ENCODE measurements at regions not wholly inside any gene's neighbourhood (a gene's known extent, or its start where the extent isn't known, plus 50 kb on each side); places are given as distances from the start of the nearest gene placed in this dataset.

DNA sequence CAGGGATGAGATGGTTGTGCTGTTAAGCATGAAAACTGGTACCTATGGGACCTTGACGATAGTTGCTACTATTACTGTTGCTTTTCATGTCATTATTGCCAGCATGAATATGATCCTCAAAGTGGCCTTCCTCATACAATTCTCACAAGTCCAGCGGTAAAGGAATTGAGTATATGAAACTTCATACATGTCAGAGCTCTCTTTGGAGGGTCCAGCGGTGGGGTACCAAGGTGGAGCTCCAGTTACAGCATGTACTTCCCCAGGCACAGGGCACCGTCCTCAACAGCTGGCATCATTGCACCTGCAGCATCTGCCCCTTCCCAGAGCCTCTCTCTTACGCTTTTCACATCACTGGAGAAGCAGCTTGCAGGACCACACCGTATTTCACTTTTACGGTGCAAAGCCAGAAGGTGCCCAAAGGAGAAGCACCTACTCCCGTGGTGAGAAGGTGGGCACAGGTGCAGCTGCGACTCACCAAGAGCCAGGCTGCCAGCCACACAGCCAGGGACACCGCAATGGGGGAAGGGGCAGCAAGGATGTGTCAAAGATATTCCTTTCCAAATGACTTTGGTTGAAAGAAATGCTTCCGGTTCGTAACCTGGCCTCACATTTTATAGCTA is 166.4 kb upstream of the IRF2BP2 start:
- TF ChIP-seq, protein P1, sequence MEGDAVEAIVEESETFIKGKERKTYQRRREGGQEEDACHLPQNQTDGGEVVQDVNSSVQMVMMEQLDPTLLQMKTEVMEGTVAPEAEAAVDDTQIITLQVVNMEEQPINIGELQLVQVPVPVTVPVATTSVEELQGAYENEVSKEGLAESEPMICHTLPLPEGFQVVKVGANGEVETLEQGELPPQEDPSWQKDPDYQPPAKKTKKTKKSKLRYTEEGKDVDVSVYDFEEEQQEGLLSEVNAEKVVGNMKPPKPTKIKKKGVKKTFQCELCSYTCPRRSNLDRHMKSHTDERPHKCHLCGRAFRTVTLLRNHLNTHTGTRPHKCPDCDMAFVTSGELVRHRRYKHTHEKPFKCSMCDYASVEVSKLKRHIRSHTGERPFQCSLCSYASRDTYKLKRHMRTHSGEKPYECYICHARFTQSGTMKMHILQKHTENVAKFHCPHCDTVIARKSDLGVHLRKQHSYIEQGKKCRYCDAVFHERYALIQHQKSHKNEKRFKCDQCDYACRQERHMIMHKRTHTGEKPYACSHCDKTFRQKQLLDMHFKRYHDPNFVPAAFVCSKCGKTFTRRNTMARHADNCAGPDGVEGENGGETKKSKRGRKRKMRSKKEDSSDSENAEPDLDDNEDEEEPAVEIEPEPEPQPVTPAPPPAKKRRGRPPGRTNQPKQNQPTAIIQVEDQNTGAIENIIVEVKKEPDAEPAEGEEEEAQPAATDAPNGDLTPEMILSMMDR (conservative IDR thresholded peaks at IDR 0.05; ENCODE audit: control insufficient read depth, insufficient read depth, low read depth, low read length): no peak
- DNase-seq (ENCODE audit: low read depth): no peak
- H3K4me3 ChIP-seq (ENCODE audit: control insufficient read depth, low read depth, low read length): no peak overlapping the region

DNA sequence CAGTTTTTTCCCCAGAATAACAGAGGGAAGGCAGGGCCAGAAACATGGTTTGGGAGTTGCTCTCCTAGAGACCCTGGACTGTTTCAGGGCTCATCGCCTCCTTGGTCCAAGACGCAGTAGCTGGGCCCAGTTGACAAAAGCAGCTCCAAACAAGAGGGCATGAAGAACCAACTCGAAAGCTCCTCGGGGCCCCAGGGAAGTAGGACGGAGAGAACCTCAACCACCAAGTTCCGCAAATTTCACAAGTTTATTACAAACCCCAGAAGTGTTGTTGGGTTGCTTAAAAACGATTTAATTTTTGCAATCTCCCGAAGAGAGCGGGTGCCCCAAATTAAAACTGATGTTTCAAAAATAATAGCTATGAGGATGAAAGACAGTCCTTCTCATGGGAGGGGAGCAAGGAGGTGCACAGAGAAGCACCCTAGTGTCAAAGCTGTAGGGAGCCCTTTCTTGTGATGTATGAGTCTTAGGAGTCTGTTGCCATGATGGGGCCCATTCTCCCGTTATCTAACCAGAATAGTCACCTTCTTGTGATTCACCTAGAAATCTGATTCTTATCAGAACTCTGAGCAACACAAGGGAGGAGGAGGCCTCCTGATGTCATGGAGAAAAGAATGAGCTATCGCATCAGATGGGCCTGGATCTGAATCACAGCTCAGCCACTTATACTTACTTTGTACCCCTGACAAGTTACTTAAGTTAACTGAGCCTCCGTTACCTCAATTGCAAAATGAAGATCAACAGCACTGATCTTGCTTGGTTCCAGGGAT is 165.7 kb upstream of the IRF2BP2 start:
- no peak overlapping the region for H3K4me3 ChIP-seq (ENCODE audit: control insufficient read depth, low read depth, low read length)
- TF ChIP-seq, protein P1 (conservative IDR thresholded peaks at IDR 0.05; ENCODE audit: control insufficient read depth, insufficient read depth, low read depth, low read length): no peak
- no peak for DNase-seq (ENCODE audit: low read depth)

DNA sequence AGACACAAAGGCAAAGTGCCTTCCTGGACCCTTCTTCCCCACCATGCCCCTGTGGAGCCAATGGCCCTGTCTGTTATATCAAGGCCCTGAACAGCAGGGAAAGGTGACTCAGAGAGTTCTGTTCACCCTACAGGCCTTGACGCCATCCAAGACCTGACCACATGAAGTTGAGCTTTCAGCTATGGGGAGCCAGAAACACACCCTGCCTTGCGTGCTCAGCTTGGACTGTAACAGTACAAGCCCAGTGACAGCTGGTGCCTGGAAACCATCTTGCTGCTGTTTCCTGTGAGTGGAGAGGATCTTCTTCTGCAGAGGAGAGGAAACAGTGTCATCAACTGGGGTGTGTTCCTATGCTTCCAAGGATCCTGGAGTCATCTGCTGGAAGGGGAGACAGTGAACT is 165.0 kb upstream of the IRF2BP2 start:
- peak; percentile 49 for DNase-seq (ENCODE audit: low read depth)
- TF ChIP-seq, protein P1 (conservative IDR thresholded peaks at IDR 0.05; ENCODE audit: control insufficient read depth, insufficient read depth, low read depth, low read length): no peak

DNA sequence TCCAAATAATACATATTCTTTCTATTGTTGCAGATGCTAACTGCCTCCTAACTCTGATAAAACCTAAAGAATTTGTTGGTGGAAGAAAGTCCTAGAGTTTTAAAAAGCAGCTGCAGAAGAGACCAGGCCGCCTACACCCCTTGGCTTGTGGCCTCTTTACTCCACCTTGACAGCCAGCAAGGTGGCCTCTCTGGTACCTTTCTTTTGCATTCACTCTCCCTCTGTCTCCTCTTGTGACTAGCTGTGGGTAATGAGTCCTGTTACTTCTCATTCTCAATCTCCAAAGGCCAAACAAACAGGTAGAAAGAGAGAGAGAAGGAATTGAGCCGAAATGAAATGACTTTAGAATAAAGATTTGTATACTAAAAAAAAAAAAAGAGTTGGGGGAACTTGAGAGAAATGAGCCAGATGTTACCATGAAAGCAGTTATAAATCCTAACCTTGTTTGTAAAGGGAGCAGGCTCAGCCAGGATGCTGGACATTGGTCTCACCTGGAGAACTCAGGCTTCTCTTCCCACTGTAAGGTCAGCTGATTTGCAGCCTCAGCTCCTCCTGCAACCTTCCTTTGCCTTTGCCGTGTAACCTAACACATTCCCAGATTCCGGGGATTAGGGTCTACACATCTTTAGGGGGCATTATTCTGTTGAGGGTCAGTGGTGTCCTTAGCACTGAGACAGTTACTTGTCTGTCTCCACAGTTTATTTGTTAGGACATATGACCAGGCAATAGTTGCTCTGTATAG is 164.1 kb upstream of the IRF2BP2 start:
- no peak for DNase-seq (ENCODE audit: low read depth)
- TF ChIP-seq, protein P1 (conservative IDR thresholded peaks at IDR 0.05; ENCODE audit: control insufficient read depth, insufficient read depth, low read depth, low read length): no peak
- no peak overlapping the region for H3K4me3 ChIP-seq (ENCODE audit: control insufficient read depth, low read depth, low read length)

More for the DNA sequence above, 165.0 kb upstream of the IRF2BP2 start:
- no peak overlapping the region for H3K4me3 ChIP-seq (ENCODE audit: control insufficient read depth, low read depth, low read length)

DNA sequence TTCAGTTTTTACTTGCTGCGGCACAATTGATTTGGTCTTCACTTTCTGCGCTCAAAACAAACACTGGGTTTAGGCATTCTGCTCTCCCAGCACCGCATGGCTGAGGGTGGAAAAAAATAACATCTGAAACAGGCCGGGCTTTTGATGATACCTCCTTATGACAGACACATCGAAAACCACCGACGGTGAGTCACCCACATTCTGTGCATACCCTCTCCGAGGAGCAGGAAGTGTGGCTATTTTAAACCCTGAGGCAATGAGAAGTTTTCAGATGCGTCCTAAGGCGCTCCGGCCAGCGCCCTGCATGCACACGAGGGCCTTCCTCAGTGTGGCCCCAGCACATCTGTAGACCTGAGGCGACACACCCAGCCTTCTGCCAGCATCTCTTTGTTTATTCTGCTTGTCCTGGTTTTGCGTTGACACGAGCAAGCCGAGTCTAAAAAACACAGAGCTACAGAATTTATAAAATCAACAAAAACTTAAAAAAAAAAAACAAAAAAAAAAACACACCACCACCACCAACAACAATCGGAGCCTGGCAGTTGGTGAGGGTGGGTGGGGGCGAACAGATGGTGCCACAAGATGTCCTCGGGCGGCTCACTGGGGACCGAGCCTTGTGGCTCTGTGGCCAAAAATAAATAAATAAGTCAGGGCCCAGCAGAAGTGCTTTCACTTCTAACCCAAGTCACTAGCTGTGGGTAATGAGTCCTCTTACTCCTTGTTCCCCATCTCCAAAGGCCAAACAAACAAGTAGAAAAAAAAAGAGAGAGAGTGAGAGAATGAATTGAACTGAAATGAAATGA is 162.6 kb upstream of the IRF2BP2 start:
- peak; percentile 98 for DNase-seq (ENCODE audit: low read depth)
- TF ChIP-seq, protein P1 (conservative IDR thresholded peaks at IDR 0.05; ENCODE audit: control insufficient read depth, insufficient read depth, low read depth, low read length): no peak
- H3K4me3 ChIP-seq (ENCODE audit: control insufficient read depth, low read depth, low read length): no peak overlapping the region

Data from fibroblast of mammary gland (primary cell).